Stomach (tissue), 8 donors: ENCODE measurements at regions not wholly inside any gene's neighbourhood (a gene's known extent, or its start where the extent isn't known, plus 50 kb on each side); places are given as distances from the start of the nearest gene placed in this dataset.

Experiments used
- DNase-seq, 2 donors: peaks; one replicate each; pipeline versions ENCODE4 v3.0.0 to v3.0.0-alpha.2; 2013 to 2019
- H3K27ac ChIP-seq, 5 donors: fragments of 200-600 bp in 4 of 5; sonication (generic) in 4 of 5; one replicate each; pipeline ENCODE4 v1.5.1; 2013 to 2019; ENCODE audit warnings: mild to moderate bottlenecking in 1 of 5, moderate library complexity in 1 of 5
- H3K27me3 ChIP-seq, 3 donors: fragments of 200-600 bp; sonication (generic); one replicate each; pipeline ENCODE4 v1.5.1; 2017 to 2019; ENCODE audit warnings: mixed run types in 1 of 3
- H3K36me3 ChIP-seq, 4 donors: fragments of 200-600 bp; sonication (generic); 1 replicate in 3 of 4; 2 replicates in 1 of 4; pipeline ENCODE4 v1.5.1; 2016 to 2019
- H3K4me1 ChIP-seq, 4 donors: fragments of 200-600 bp; sonication (generic); one replicate each; pipeline ENCODE4 v1.5.1; 2016 to 2019
- H3K4me3 ChIP-seq, 4 donors: fragments of 200-600 bp; sonication (generic) in 3 of 4; one replicate each; pipeline ENCODE4 v1.5.1; 2016 to 2019; ENCODE audit warnings: mild to moderate bottlenecking in 1 of 4
- H3K9me3 ChIP-seq, 4 donors: fragments of 200-600 bp; sonication (generic); one replicate each; pipeline ENCODE4 v1.5.1; 2016 to 2019
- CTCF ChIP-seq, 7 experiments: fragments of 450-650 bp in 4 of 7; fragments of 200-600 bp in 3 of 7; sonication (generic) in 3 of 7; IDR thresholded peaks; one replicate each; pipeline ENCODE4 v1.5.1; 2016 to 2019; ENCODE audit warnings: antibody characterized with exemption in 7 of 7, control low read depth in 2 of 7, mild to moderate bottlenecking in 1 of 7
- EP300 ChIP-seq: sonication (generic); formaldehyde crosslinking; IDR thresholded peaks from one replicate; pipeline ENCODE4 v1.6.1; 2017; ENCODE audit warnings: antibody characterized with exemption
- POLR2A ChIP-seq, 4 donors: fragments of 450-650 bp; IDR thresholded peaks; one replicate each; pipeline ENCODE4 v1.6.1; 2016; ENCODE audit warnings: antibody characterized with exemption in 4 of 4, control low read depth in 2 of 4, mild to moderate bottlenecking in 1 of 4, moderate library complexity in 1 of 4
- POLR2AphosphoS5 ChIP-seq, 3 donors: sonication (generic); formaldehyde crosslinking; IDR thresholded peaks; one replicate each; pipeline ENCODE4 v1.6.1; 2016; ENCODE audit warnings: antibody characterized with exemption in 3 of 3
- WGBS, 5 donors: extraction: QIAGEN DNeasy Blood & Tissue Kit in 3 of 5; methylation state at CpG; one replicate each; pipeline versions ENCODE4 v1.1.5 to v1.1.7; 2013 to 2018; 5-methylcytosine and 5-hydroxymethylcytosine counted together
- intact Hi-C: fragments of 100-400 bp; cut with DNase I; formaldehyde crosslinking; loops from one replicate; pipeline ENCODE4 v1.15.1; 2023; ENCODE audit warnings: low total_unique reads
- donor health status: healthy with polysubstance abuse.
- donor health status: Bipolar disorder and iron deficiency.
- donor health status: healthy.

- no peaks in the 10 kb centered on the region for H3K4me1 ChIP-seq
- intact Hi-C loops, result no loop called here
- WGBS, 5 donors, result 81 to 91% (median 90%) methylated on average over 8 of the region's 8 CpGs
- TF ChIP-seq EP300 (no peak), POLR2AphosphoS5 (IDR thresholded peaks at IDR 0.05) (no peak), CTCF (IDR thresholded peaks at IDR 0.05) (no peak), POLR2A (IDR thresholded peaks at IDR 0.05) (no peak)
- no peak overlapping the region for H3K27ac ChIP-seq
- DNase-seq, result no peak
- H3K27me3 ChIP-seq, result no peaks in the 10 kb centered on the region
- no peaks in the 10 kb centered on the region for H3K36me3 ChIP-seq
- H3K9me3 ChIP-seq, result no peaks in the 10 kb centered on the region
- H3K4me3 ChIP-seq, result no peak overlapping the region
Observed at GRCh38 chr5:17425385-17426070, 72.5 kb upstream of the TAF11L2 start.

- TF ChIP-seq EP300, result no peak
- no peak for TF ChIP-seq CTCF (IDR thresholded peaks at IDR 0.05)
- no peak for TF ChIP-seq POLR2A (IDR thresholded peaks at IDR 0.05)
- no peak for TF ChIP-seq POLR2AphosphoS5 (IDR thresholded peaks at IDR 0.05)
- Histone ChIP-seq H3K36me3 (no peaks in the 10 kb centered on the region), H3K4me3 (no peak overlapping the region), H3K27ac (no peak overlapping the region), H3K9me3 (no peaks in the 10 kb centered on the region), H3K27me3 (no peaks in the 10 kb centered on the region), H3K4me1 (no peaks in the 10 kb centered on the region)
- intact Hi-C loops, result no loop called here
- WGBS, 5 donors, result 42 to 66% (median 51%) methylated on average over 2 of the region's 2 CpGs
- DNase-seq, result no peak
Observed at GRCh38 chr5:17426104-17426749, 71.8 kb upstream of the TAF11L2 start.

- H3K27ac ChIP-seq, result no peak overlapping the region
- intact Hi-C loops, result no loop called here
- no peaks in the 10 kb centered on the region for H3K36me3 ChIP-seq
- 67 to 80% (median 77%) methylated on average over 7 of the region's 7 CpGs for WGBS, 5 donors
- H3K27me3 ChIP-seq, result no peaks in the 10 kb centered on the region
- H3K4me1 ChIP-seq, result no peaks in the 10 kb centered on the region
- H3K9me3 ChIP-seq, result no peaks in the 10 kb centered on the region
- TF ChIP-seq POLR2AphosphoS5 (IDR thresholded peaks at IDR 0.05) (no peak), CTCF (IDR thresholded peaks at IDR 0.05) (no peak), POLR2A (IDR thresholded peaks at IDR 0.05) (no peak), EP300 (no peak)
- no peak for DNase-seq
- H3K4me3 ChIP-seq, result no peak overlapping the region
Observed at GRCh38 chr5:17428176-17428800, 69.7 kb upstream of the TAF11L2 start.

GRCh38 chr5:17429353-17429752, 68.7 kb upstream of the TAF11L2 start:
- intact Hi-C loops, result no loop called here
- 84 to 92% (median 85%) methylated on average over 4 of the region's 4 CpGs for WGBS, 5 donors
- Histone ChIP-seq H3K4me1 (no peaks in the 10 kb centered on the region), H3K9me3 (no peaks in the 10 kb centered on the region), H3K36me3 (no peaks in the 10 kb centered on the region), H3K27me3 (no peaks in the 10 kb centered on the region), H3K4me3 (no peak overlapping the region), H3K27ac (no peak overlapping the region)
- DNase-seq, result no peak
- TF ChIP-seq EP300, result no peak
- TF ChIP-seq POLR2AphosphoS5 (IDR thresholded peaks at IDR 0.05), result no peak
